Body of pancreas (tissue), 4 donors: ENCODE measurements at regions not wholly inside any gene's neighbourhood (a gene's known extent, or its start where the extent isn't known, plus 50 kb on each side); places are given as distances from the start of the nearest gene placed in this dataset.

Experiments
- ATAC-seq: fragments of 150-250 bp; one replicate; pipeline ENCODE4 v1.9.1; 2016
- DNase-seq, 4 donors: peaks; one replicate each; pipeline ENCODE4 v3.0.0-alpha.2; 2019
- H3K27ac ChIP-seq, 4 donors: fragments of 200-600 bp; sonication (generic); 1 replicate in 3 of 4; 2 replicates in 1 of 4; pipeline versions ENCODE4 v1.5.1 to v1.6.1; 2016 to 2019; ENCODE audit warnings: mild to moderate bottlenecking in 1 of 4, mixed read lengths in 1 of 4, moderate library complexity in 1 of 4
- H3K27me3 ChIP-seq, 2 donors: fragments of 200-600 bp; sonication (generic); one replicate each; pipeline ENCODE4 v1.6.0; 2016; ENCODE audit warnings: mild to moderate bottlenecking in 1 of 2
- H3K36me3 ChIP-seq, 2 donors: fragments of 200-600 bp; sonication (generic); replicated peaks in 1 of 2; 2 replicates each; pipeline ENCODE4 v1.5.1; 2016; ENCODE audit warnings: low read depth in 2 of 2; ENCODE audit not compliant: insufficient read depth in 1 of 2
- H3K4me1 ChIP-seq: fragments of 200-600 bp; sonication (generic); one replicate; pipeline ENCODE4 v1.6.0; 2016
- H3K4me3 ChIP-seq, 2 donors: fragments of 200-600 bp; sonication (generic); 1 replicate in 1 of 2; 2 replicates in 1 of 2; pipeline ENCODE4 v1.5.1; 2016 to 2019
- H3K9me3 ChIP-seq, 3 donors: fragments of 200-600 bp; sonication (generic); 1 replicate in 2 of 3; 2 replicates in 1 of 3; pipeline ENCODE4 v1.5.1; 2016
- CTCF ChIP-seq, 7 experiments: fragments of 450-650 bp in 4 of 7; fragments of 200-600 bp in 3 of 7; sonication (generic) in 3 of 7; IDR thresholded peaks; one replicate each; pipeline ENCODE4 v1.5.1; 2016 to 2019; ENCODE audit warnings: antibody characterized with exemption in 7 of 7
- POLR2A ChIP-seq, 3 donors: fragments of 450-650 bp; IDR thresholded peaks; one replicate each; pipeline ENCODE4 v1.6.1; 2016; ENCODE audit warnings: antibody characterized with exemption in 3 of 3, mild to moderate bottlenecking in 2 of 3
- WGBS, 2 donors: methylation state at CpG; one replicate each; pipeline ENCODE4 v1.1.5; 2017; 5-methylcytosine and 5-hydroxymethylcytosine counted together
- intact Hi-C: fragments of 100-400 bp; cut with DNase I; formaldehyde crosslinking; loops from one replicate; pipeline ENCODE4 v1.15.1; 2023

GRCh38 chr9:30964332-30964731, 1420.1 kb upstream of the ACO1 start:
- no peak for DNase-seq
- H3K4me3 ChIP-seq = no peak overlapping the region
- H3K9me3 ChIP-seq = no peaks in the 10 kb centered on the region
- ATAC-seq = no peak
- intact Hi-C loops = no loop called here
- H3K27ac ChIP-seq = no peak overlapping the region
- H3K27me3 ChIP-seq = no peaks in the 10 kb centered on the region
- no peaks in the 10 kb centered on the region for H3K36me3 ChIP-seq
- TF ChIP-seq POLR2A (IDR thresholded peaks at IDR 0.05) = no peak
- TF ChIP-seq CTCF (IDR thresholded peaks at IDR 0.05) = no peak
- H3K4me1 ChIP-seq = no peaks in the 10 kb centered on the region

- DNase-seq = no peak
Observed at GRCh38 chr9:30967476-30967875, 1417.0 kb upstream of the ACO1 start.

GRCh38 chr9:30970186-30970585, 1414.3 kb upstream of the ACO1 start:
- Histone ChIP-seq H3K27me3 (no peaks in the 10 kb centered on the region), H3K36me3 (no peaks in the 10 kb centered on the region), H3K9me3 (no peaks in the 10 kb centered on the region), H3K4me1 (no peaks in the 10 kb centered on the region), H3K27ac (no peak overlapping the region), H3K4me3 (no peak overlapping the region)
- ATAC-seq = no peak
- 76% methylated on average over 2 of the region's 2 CpGs for WGBS, 2 donors
- no peak for DNase-seq
- TF ChIP-seq CTCF (IDR thresholded peaks at IDR 0.05) (no peak), POLR2A (IDR thresholded peaks at IDR 0.05) (no peak)
- intact Hi-C loops = no loop called here

More at GRCh38 chr9:30967476-30967875, 1417.0 kb upstream of the ACO1 start:
- TF ChIP-seq POLR2A (IDR thresholded peaks at IDR 0.05) (no peak), CTCF (IDR thresholded peaks at IDR 0.05) (peak in 3 of 7 experiments; percentile 12 to 27 (median 18))
- H3K9me3 ChIP-seq = no peaks in the 10 kb centered on the region
- intact Hi-C loops = no loop called here
- H3K4me1 ChIP-seq = no peaks in the 10 kb centered on the region
- no peaks in the 10 kb centered on the region for H3K27me3 ChIP-seq
- peak; percentile 47 for ATAC-seq
- 32 to 46% methylated on average over 1 of the region's 1 CpG for WGBS, 2 donors
- no peak overlapping the region for H3K4me3 ChIP-seq
- no peaks in the 10 kb centered on the region for H3K36me3 ChIP-seq
- H3K27ac ChIP-seq = no peak overlapping the region

- no peak overlapping the region for H3K27ac ChIP-seq
- H3K9me3 ChIP-seq = no peaks in the 10 kb centered on the region
- H3K4me1 ChIP-seq = no peaks in the 10 kb centered on the region
- H3K4me3 ChIP-seq = no peak overlapping the region
- intact Hi-C loops = no loop called here
- H3K36me3 ChIP-seq = no peaks in the 10 kb centered on the region
- no peak for TF ChIP-seq POLR2A (IDR thresholded peaks at IDR 0.05)
- no peak for TF ChIP-seq CTCF (IDR thresholded peaks at IDR 0.05)
- WGBS, 2 donors = 72% methylated on average over 3 of the region's 3 CpGs
- H3K27me3 ChIP-seq = no peaks in the 10 kb centered on the region
- no peak for DNase-seq
- no peak for ATAC-seq
Observed at GRCh38 chr9:30970812-30971211, 1413.6 kb upstream of the ACO1 start.

- Histone ChIP-seq H3K4me3 (no peak overlapping the region), H3K27me3 (no peaks in the 10 kb centered on the region), H3K4me1 (no peaks in the 10 kb centered on the region), H3K36me3 (no peaks in the 10 kb centered on the region), H3K9me3 (no peaks in the 10 kb centered on the region), H3K27ac (no peak overlapping the region)
- no peak for TF ChIP-seq POLR2A (IDR thresholded peaks at IDR 0.05)
- TF ChIP-seq CTCF (IDR thresholded peaks at IDR 0.05) = no peak
- DNase-seq (no peak), ATAC-seq (no peak)
- intact Hi-C loops = no loop called here
Observed at GRCh38 chr9:30972654-30973053, 1411.8 kb upstream of the ACO1 start.
